ENCODE measurements at regions not wholly inside any gene's neighbourhood (a gene's known extent, or its start where the extent isn't known, plus 50 kb on each side); places are given as distances from the start of the nearest gene placed in this dataset.

- H3K4me1 ChIP-seq (ENCODE audit: insufficient read depth, low read length, poor library complexity, severe bottlenecking) = no peaks in the 10 kb centered on the region
- ChIA-PET CTCF (ENCODE audit: unreplicated experiment) (no interaction called here), POLR2A (no interaction called here)
- H4K20me1 ChIP-seq (ENCODE audit: insufficient read depth, low read length) = no peaks in the 10 kb centered on the region
- H3K9me2 ChIP-seq (ENCODE audit: insufficient read depth, low read length) = no peaks in the 10 kb centered on the region
- H3K79me2 ChIP-seq (ENCODE audit: insufficient read depth, low read depth, low read length) = no peaks in the 10 kb centered on the region
- no peaks in the 10 kb centered on the region for H3K9me3 ChIP-seq (ENCODE audit: low read length)
- BruUV-seq (replicated peaks) = no TSS peak
- intact Hi-C loops (cut with micrococcal nuclease; ENCODE audit: unreplicated experiment) = no loop called here
- no peaks in the 10 kb centered on the region for H3K36me3 ChIP-seq (ENCODE audit: insufficient read depth, low read length)
- no peak for DNase-seq (ENCODE audit: low spot score)
- no peak overlapping the region for H3K4me3 ChIP-seq (ENCODE audit: low read depth, low read length, poor library complexity, severe bottlenecking)
- no peak overlapping the region for H2AFZ ChIP-seq (ENCODE audit: low read length)
- no peak overlapping the region for H3K27ac ChIP-seq (ENCODE audit: low read depth, low read length, poor library complexity, severe bottlenecking)
- H3K4me2 ChIP-seq (ENCODE audit: low read length) = no peak overlapping the region
- TF ChIP-seq EZH2phosphoT487 (IDR thresholded peaks at IDR 0.05; ENCODE audit: borderline replicate concordance, low read depth, low read length) = no peak
Measured at GRCh38 chr9:16247188-16247875, 623.1 kb downstream of the BNC2 start.

GRCh38 chr9:16248822-16249221 is 621.6 kb downstream of the BNC2 start:
- POLR2A ChIA-PET = interaction anchor here (0.7 kb wide), 1 partner anchor 201 kb away, joined by 3 read pairs; no protein-coding TSS in a partner anchor
- Histone ChIP-seq H3K4me2 (ENCODE audit: low read length) (no peak overlapping the region), H4K20me1 (ENCODE audit: insufficient read depth, low read length) (no peaks in the 10 kb centered on the region), H3K9me3 (ENCODE audit: low read length) (no peaks in the 10 kb centered on the region), H3K36me3 (ENCODE audit: insufficient read depth, low read length) (no peaks in the 10 kb centered on the region), H3K4me1 (ENCODE audit: insufficient read depth, low read length, poor library complexity, severe bottlenecking) (no peaks in the 10 kb centered on the region), H3K9me2 (ENCODE audit: insufficient read depth, low read length) (no peaks in the 10 kb centered on the region), H3K27ac (ENCODE audit: low read depth, low read length, poor library complexity, severe bottlenecking) (no peak overlapping the region), H3K4me3 (ENCODE audit: low read depth, low read length, poor library complexity, severe bottlenecking) (no peak overlapping the region), H3K79me2 (ENCODE audit: insufficient read depth, low read depth, low read length) (no peaks in the 10 kb centered on the region), H2AFZ (ENCODE audit: low read length) (no peak overlapping the region)
- CTCF ChIA-PET (ENCODE audit: unreplicated experiment) = no interaction called here
- intact Hi-C loops (cut with micrococcal nuclease; ENCODE audit: unreplicated experiment) = no loop called here
- TF ChIP-seq CTCF (conservative IDR thresholded peaks at IDR 0.05; ENCODE audit: low read length) (no peak), EZH2phosphoT487 (IDR thresholded peaks at IDR 0.05; ENCODE audit: borderline replicate concordance, low read depth, low read length) (no peak)
- BruUV-seq (replicated peaks) = no TSS peak
- no peak for DNase-seq (ENCODE audit: low spot score)

- BruUV-seq (replicated peaks) = no TSS peak
- no peaks in the 10 kb centered on the region for H3K79me2 ChIP-seq (ENCODE audit: insufficient read depth, low read depth, low read length)
- intact Hi-C loops (cut with micrococcal nuclease; ENCODE audit: unreplicated experiment) = no loop called here
- H3K36me3 ChIP-seq (ENCODE audit: insufficient read depth, low read length) = no peaks in the 10 kb centered on the region
- no peaks in the 10 kb centered on the region for H4K20me1 ChIP-seq (ENCODE audit: insufficient read depth, low read length)
- TF ChIP-seq EZH2phosphoT487 (IDR thresholded peaks at IDR 0.05; ENCODE audit: borderline replicate concordance, low read depth, low read length) (no peak), CTCF (conservative IDR thresholded peaks at IDR 0.05; ENCODE audit: low read length) (no peak)
- H3K9me2 ChIP-seq (ENCODE audit: insufficient read depth, low read length) = no peaks in the 10 kb centered on the region
- H3K4me2 ChIP-seq (ENCODE audit: low read length) = no peak overlapping the region
- no peak overlapping the region for H2AFZ ChIP-seq (ENCODE audit: low read length)
- no peak overlapping the region for H3K4me3 ChIP-seq (ENCODE audit: low read depth, low read length, poor library complexity, severe bottlenecking)
- DNase-seq (ENCODE audit: low spot score) = no peak
- no peaks in the 10 kb centered on the region for H3K9me3 ChIP-seq (ENCODE audit: low read length)
- CTCF ChIA-PET (ENCODE audit: unreplicated experiment) = no interaction called here
- no peak overlapping the region for H3K27ac ChIP-seq (ENCODE audit: low read depth, low read length, poor library complexity, severe bottlenecking)
- no peaks in the 10 kb centered on the region for H3K4me1 ChIP-seq (ENCODE audit: insufficient read depth, low read length, poor library complexity, severe bottlenecking)
- POLR2A ChIA-PET = no interaction called here
Measured at GRCh38 chr9:16252616-16253015, 617.9 kb downstream of the BNC2 start.
